HG03457 (cell line): ENCODE measurements at regions not wholly inside any gene's neighbourhood (a gene's known extent, or its start where the extent isn't known, plus 50 kb on each side); places are given as distances from the start of the nearest gene placed in this dataset.

ENCODE experiments used
- ATAC-seq: cut with Tn5 transposase; IDR thresholded peaks from one replicate; pipeline ENCODE4 v1.9.1; 2021; ENCODE audit warnings: moderate number of reproducible peaks; ENCODE audit not compliant: unreplicated experiment

GRCh38 chr2:121895723-121896571 is 140.5 kb downstream of the TSN start:
- ATAC-seq, result no peak

- peak; percentile 81 for ATAC-seq
Measured at GRCh38 chr2:121897335-121897970, 142.0 kb downstream of the TSN start.

GRCh38 chr2:121898483-121898882 is 143.0 kb downstream of the TSN start:
- no peak for ATAC-seq

GRCh38 chr2:121900391-121900790 is 144.9 kb downstream of the TSN start:
- ATAC-seq, result no peak

GRCh38 chr2:121902171-121902591 is 146.7 kb downstream of the TSN start:
- no peak for ATAC-seq

- ATAC-seq, result no peak
Measured at GRCh38 chr2:121902616-121903015, 147.2 kb downstream of the TSN start.

GRCh38 chr2:121903037-121903689 is 147.7 kb downstream of the TSN start:
- ATAC-seq, result no peak

- ATAC-seq, result no peak
Measured at GRCh38 chr2:121904656-121905055, 149.2 kb downstream of the TSN start.

- no peak for ATAC-seq
Measured at GRCh38 chr2:121905201-121905600, 149.8 kb downstream of the TSN start.

- no peak for ATAC-seq
Measured at GRCh38 chr2:121906170-121906569, 150.7 kb downstream of the TSN start.

GRCh38 chr2:121907928-121908327 is 152.5 kb downstream of the TSN start:
- no peak for ATAC-seq

GRCh38 chr2:121910139-121910538 is 154.7 kb downstream of the TSN start:
- no peak for ATAC-seq

GRCh38 chr2:121911036-121911435 is 155.6 kb downstream of the TSN start:
- ATAC-seq, result no peak

GRCh38 chr2:121917143-121917542 is 161.7 kb downstream of the TSN start:
- ATAC-seq, result no peak

- no peak for ATAC-seq
Measured at GRCh38 chr2:121918231-121918630, 162.8 kb downstream of the TSN start.

GRCh38 chr2:121919803-121920202 is 164.4 kb downstream of the TSN start:
- no peak for ATAC-seq

GRCh38 chr2:121925466-121925865 is 170.0 kb downstream of the TSN start:
- no peak for ATAC-seq

- ATAC-seq, result no peak
Measured at GRCh38 chr2:121943285-121943684, 187.8 kb downstream of the TSN start.

- ATAC-seq, result no peak
Measured at GRCh38 chr2:121944072-121944831, 188.8 kb downstream of the TSN start.

GRCh38 chr2:121947674-121948073 is 192.2 kb downstream of the TSN start:
- no peak for ATAC-seq

- no peak for ATAC-seq
Measured at GRCh38 chr2:121949271-121949670, 193.8 kb downstream of the TSN start.
